Sigmoid colon (tissue), 6 donors: ENCODE measurements at regions not wholly inside any gene's neighbourhood (a gene's known extent, or its start where the extent isn't known, plus 50 kb on each side); places are given as distances from the start of the nearest gene placed in this dataset.

ENCODE experiments used
- DNase-seq: peaks from one replicate; pipeline ENCODE4 v3.0.0-alpha.2; 2019
- H3K27ac ChIP-seq, 4 donors: fragments of 200-600 bp; sonication (generic); one replicate each; pipeline ENCODE4 v1.5.1; 2016 to 2019; ENCODE audit warnings: mild to moderate bottlenecking in 1 of 4
- H3K27me3 ChIP-seq, 3 donors: fragments of 200-600 bp; sonication (generic); one replicate each; pipeline ENCODE4 v1.5.1; 2019; ENCODE audit warnings: mild to moderate bottlenecking in 1 of 3
- H3K36me3 ChIP-seq, 4 donors: fragments of 200-600 bp; sonication (generic); one replicate each; pipeline ENCODE4 v1.5.1; 2016 to 2019
- H3K4me1 ChIP-seq, 4 donors: fragments of 200-600 bp; sonication (generic); one replicate each; pipeline ENCODE4 v1.5.1; 2017 to 2019
- H3K4me3 ChIP-seq, 4 donors: fragments of 200-600 bp; sonication (generic); one replicate each; pipeline ENCODE4 v1.5.1; 2017 to 2019; ENCODE audit warnings: mild to moderate bottlenecking in 2 of 4, moderate library complexity in 1 of 4
- H3K9me3 ChIP-seq, 4 donors: fragments of 200-600 bp in 3 of 4; sonication (generic) in 3 of 4; one replicate each; pipeline versions ENCODE4 v1.5.1 to v1.6.1; 2013 to 2019
- CTCF ChIP-seq, 4 experiments: fragments of 450-650 bp in 3 of 4; fragments of 200-600 bp in 1 of 4; IDR thresholded peaks; one replicate each; pipeline ENCODE4 v1.5.1; 2016 to 2019; ENCODE audit warnings: antibody characterized with exemption in 4 of 4, mild to moderate bottlenecking in 3 of 4, moderate library complexity in 2 of 4
- EP300 ChIP-seq, 4 donors: sonication (generic); formaldehyde crosslinking; IDR thresholded peaks; one replicate each; pipeline ENCODE4 v1.6.1; 2017; ENCODE audit warnings: antibody characterized with exemption in 4 of 4
- POLR2A ChIP-seq, 2 donors: fragments of 450-650 bp; IDR thresholded peaks; one replicate each; pipeline ENCODE4 v1.6.1; 2016; ENCODE audit warnings: antibody characterized with exemption in 2 of 2, mild to moderate bottlenecking in 2 of 2, moderate library complexity in 2 of 2
- POLR2AphosphoS5 ChIP-seq, 4 donors: sonication (generic); formaldehyde crosslinking; IDR thresholded peaks; one replicate each; pipeline ENCODE4 v1.6.1; 2017; ENCODE audit warnings: antibody characterized with exemption in 4 of 4
- WGBS, 2 donors: extraction: QIAGEN DNeasy Blood & Tissue Kit; methylation state at CpG; one replicate each; pipeline ENCODE4 v1.1.7; 2013; 5-methylcytosine and 5-hydroxymethylcytosine counted together
- intact Hi-C: fragments of 100-400 bp; cut with DNase I; formaldehyde crosslinking; loops from one replicate; pipeline ENCODE4 v1.15.1; 2023
- donor health status: healthy with polysubstance abuse.
- donor health status: healthy.

GRCh38 chr2:196535742-196536141 lies 103.8 kb upstream of the CCDC150 start:
- no peak for DNase-seq
- H3K4me1 ChIP-seq = peaks cover 0 to 9% (median 3%) of the 10 kb centered on the region in 4 donors
- H3K27me3 ChIP-seq = no peaks in the 10 kb centered on the region
- no peak for TF ChIP-seq EP300 (IDR thresholded peaks at IDR 0.05)
- no peak for TF ChIP-seq POLR2A (IDR thresholded peaks at IDR 0.05)
- TF ChIP-seq CTCF (IDR thresholded peaks at IDR 0.05) = no peak
- no peak for TF ChIP-seq POLR2AphosphoS5 (IDR thresholded peaks at IDR 0.05)
- intact Hi-C loops = no loop called here
- no peaks in the 10 kb centered on the region for H3K36me3 ChIP-seq
- no peak overlapping the region for H3K27ac ChIP-seq
- no peaks in the 10 kb centered on the region for H3K9me3 ChIP-seq
- H3K4me3 ChIP-seq = no peak overlapping the region
- 9 to 34% methylated on average over 1 of the region's 1 CpG for WGBS, 2 donors

- Histone ChIP-seq H3K9me3 (no peaks in the 10 kb centered on the region), H3K36me3 (no peaks in the 10 kb centered on the region), H3K27me3 (no peaks in the 10 kb centered on the region), H3K4me3 (no peak overlapping the region), H3K27ac (no peak overlapping the region), H3K4me1 (peaks cover 0 to 9% (median 3%) of the 10 kb centered on the region in 4 donors)
- TF ChIP-seq POLR2A (IDR thresholded peaks at IDR 0.05) = no peak
- DNase-seq = no peak
- 91 to 93% methylated on average over 8 of the region's 8 CpGs for WGBS, 2 donors
- intact Hi-C loops = no loop called here
These were observed 102.2 kb upstream of the CCDC150 start for GRCh38 chr2:196537311-196537710.

- TF ChIP-seq EP300 (IDR thresholded peaks at IDR 0.05) (no peak), POLR2A (IDR thresholded peaks at IDR 0.05) (no peak), CTCF (IDR thresholded peaks at IDR 0.05) (no peak), POLR2AphosphoS5 (IDR thresholded peaks at IDR 0.05) (no peak)
- Histone ChIP-seq H3K4me1 (peaks cover 0 to 9% (median 3%) of the 10 kb centered on the region in 4 donors), H3K9me3 (no peaks in the 10 kb centered on the region), H3K4me3 (no peak overlapping the region), H3K36me3 (no peaks in the 10 kb centered on the region), H3K27ac (no peak overlapping the region), H3K27me3 (no peaks in the 10 kb centered on the region)
- intact Hi-C loops = no loop called here
- 50 to 83% methylated on average over 4 of the region's 4 CpGs for WGBS, 2 donors
- no peak for DNase-seq
These were observed 101.3 kb upstream of the CCDC150 start for GRCh38 chr2:196538189-196538588.

GRCh38 chr2:196538646-196539045 lies 100.9 kb upstream of the CCDC150 start:
- Histone ChIP-seq H3K4me3 (no peak overlapping the region), H3K27me3 (no peaks in the 10 kb centered on the region), H3K4me1 (peaks cover 0 to 9% (median 3%) of the 10 kb centered on the region in 4 donors), H3K9me3 (no peaks in the 10 kb centered on the region), H3K27ac (no peak overlapping the region), H3K36me3 (no peaks in the 10 kb centered on the region)
- TF ChIP-seq EP300 (IDR thresholded peaks at IDR 0.05) = no peak
- no peak for TF ChIP-seq CTCF (IDR thresholded peaks at IDR 0.05)
- TF ChIP-seq POLR2AphosphoS5 (IDR thresholded peaks at IDR 0.05) = no peak
- no peak for TF ChIP-seq POLR2A (IDR thresholded peaks at IDR 0.05)
- intact Hi-C loops = no loop called here
- DNase-seq = no peak
- WGBS, 2 donors = 32 to 72% methylated on average over 5 of the region's 5 CpGs

GRCh38 chr2:196544906-196545433 lies 94.5 kb upstream of the CCDC150 start:
- H3K4me1 ChIP-seq = no peaks in the 10 kb centered on the region
- H3K27me3 ChIP-seq = no peaks in the 10 kb centered on the region
- TF ChIP-seq EP300 (IDR thresholded peaks at IDR 0.05) = no peak
- TF ChIP-seq POLR2A (IDR thresholded peaks at IDR 0.05) = no peak
- TF ChIP-seq CTCF (IDR thresholded peaks at IDR 0.05) = no peak
- TF ChIP-seq POLR2AphosphoS5 (IDR thresholded peaks at IDR 0.05) = no peak
- intact Hi-C loops = no loop called here
- DNase-seq = no peak
- no peak overlapping the region for H3K27ac ChIP-seq
- H3K36me3 ChIP-seq = no peaks in the 10 kb centered on the region
- H3K4me3 ChIP-seq = no peak overlapping the region
- no peaks in the 10 kb centered on the region for H3K9me3 ChIP-seq
- WGBS, 2 donors = 77 to 84% methylated on average over 3 of the region's 3 CpGs
